ENCODE measurements at regions not wholly inside any gene's neighbourhood (a gene's known extent, or its start where the extent isn't known, plus 50 kb on each side); places are given as distances from the start of the nearest gene placed in this dataset.
A peak's percentile ranks its signal among the peaks of the same experiment; 100 is the strongest.
"Not testable (repeated sequence)": the region's sequence is repeated elsewhere in the genome, so short reads cannot be mapped to it uniquely, and the experiment has no call there.

DNA sequence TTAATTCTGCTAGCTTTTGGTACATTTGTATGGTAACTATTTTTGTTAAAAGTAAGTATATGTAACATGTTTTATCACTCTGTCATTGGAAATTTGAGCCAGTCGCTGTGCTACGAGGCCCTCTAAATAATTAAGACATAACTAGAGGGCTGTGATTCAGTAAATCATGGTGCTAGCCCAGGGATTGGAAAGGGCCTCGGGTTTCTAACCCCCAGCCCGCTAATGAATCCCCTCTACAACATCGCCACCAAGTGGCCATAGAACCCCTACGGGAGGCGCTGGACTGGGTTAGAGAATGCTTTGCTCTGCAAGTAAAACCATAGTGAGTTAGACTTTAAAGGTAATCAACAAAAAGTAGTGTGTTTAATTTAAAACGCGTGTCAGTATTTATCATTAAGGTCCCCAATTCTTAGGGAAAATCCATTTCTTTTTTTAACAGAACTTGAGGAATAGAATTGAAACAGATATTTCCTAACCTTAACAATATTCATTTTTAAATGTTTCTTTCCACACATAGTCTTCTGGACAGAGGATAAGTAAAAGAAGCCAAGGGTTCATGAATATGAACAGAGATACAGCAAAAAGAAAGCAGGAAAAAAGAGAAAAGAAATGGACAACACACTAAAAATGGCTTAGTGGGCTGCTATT is 744.7 kb downstream of the EPHA3 start:
- intact Hi-C loops (cut with DNase I), result no loop called here
- ATAC-seq (ENCODE audit: poor library complexity) (no peak), DNase-seq (no peak)

DNA sequence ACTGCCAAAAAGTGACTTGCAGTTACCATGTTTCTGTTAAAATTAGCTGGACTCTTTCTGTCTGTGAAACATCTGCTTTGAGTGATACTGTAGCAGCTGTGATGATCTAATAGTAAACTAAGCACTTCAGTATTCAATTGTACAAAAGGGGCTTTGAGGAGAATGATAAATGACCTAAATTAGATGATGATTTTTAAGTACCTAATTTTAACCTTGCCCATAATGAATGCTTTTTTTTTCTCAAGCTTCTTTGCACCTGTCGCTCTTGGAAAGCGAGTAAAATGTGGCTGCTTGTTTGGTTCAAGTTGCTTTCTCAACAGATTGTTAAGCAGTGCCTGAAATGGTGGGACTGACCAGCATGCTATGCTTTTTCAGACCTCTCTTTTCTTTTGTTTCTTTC is 752.3 kb downstream of the EPHA3 start:
- ATAC-seq (ENCODE audit: poor library complexity), result no peak
- DNase-seq, result no peak
- intact Hi-C loops (cut with DNase I), result no loop called here

DNA sequence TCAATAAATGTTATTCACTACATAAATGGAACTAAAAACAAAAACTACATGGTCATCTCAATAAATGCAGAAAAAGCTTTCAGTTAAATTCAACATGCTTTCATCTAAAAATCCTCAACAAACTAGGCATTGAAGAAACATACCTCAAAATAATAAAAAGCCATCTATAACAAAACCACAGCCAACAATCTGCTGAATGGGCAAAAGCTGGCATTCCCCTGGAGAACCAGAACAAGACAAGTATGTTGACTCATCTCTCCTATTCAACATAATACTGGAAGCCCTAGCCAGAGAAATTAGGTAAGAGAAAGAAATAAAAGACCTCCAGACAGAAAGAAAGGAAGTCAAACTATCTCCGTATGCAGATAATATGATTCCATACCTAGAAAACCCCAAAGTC is 759.9 kb downstream of the EPHA3 start:
- DNase-seq (no peak), ATAC-seq (ENCODE audit: poor library complexity) (no peak)
- intact Hi-C loops (cut with DNase I), result no loop called here

DNA sequence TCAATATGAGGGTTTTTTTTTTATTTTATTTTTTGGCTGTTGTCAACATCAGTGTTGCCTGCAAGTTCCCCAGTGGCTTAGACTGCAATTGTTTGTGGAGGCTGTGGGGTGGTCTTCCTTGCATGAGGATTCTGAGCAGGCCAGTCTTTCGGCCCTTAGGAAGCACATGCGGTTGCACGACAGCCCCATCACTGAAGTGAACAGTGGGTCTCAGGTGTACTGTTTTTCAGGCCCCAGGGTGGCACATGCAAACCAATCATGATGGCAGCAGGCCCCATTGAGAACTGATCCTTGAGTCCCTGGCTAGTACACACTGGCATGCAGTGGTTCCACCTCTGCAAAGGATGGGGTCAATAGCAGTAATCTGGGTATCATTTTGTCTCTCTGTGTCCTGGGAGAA is 768.7 kb downstream of the EPHA3 start:
- intact Hi-C loops (cut with DNase I), result no loop called here
- DNase-seq, result no peak
- no peak for ATAC-seq (ENCODE audit: poor library complexity)

- intact Hi-C loops (cut with DNase I), result no loop called here
- DNase-seq, result no peak
- no peak for ATAC-seq (ENCODE audit: poor library complexity)
Observed at GRCh38 chr3:89877230-89877629, 769.8 kb downstream of the EPHA3 start.

- intact Hi-C loops (cut with DNase I), result no loop called here
- ATAC-seq (ENCODE audit: poor library complexity), result no peak
- DNase-seq, result no peak
Observed at GRCh38 chr3:89889386-89889785, 782.0 kb downstream of the EPHA3 start.

- no peak for ATAC-seq (ENCODE audit: poor library complexity)
- intact Hi-C loops (cut with DNase I), result no loop called here
- no peak for DNase-seq
Observed at GRCh38 chr3:89908711-89909213, 801.3 kb downstream of the EPHA3 start.

GRCh38 chr3:89912031-89912430 is 804.6 kb downstream of the EPHA3 start:
- intact Hi-C loops (cut with DNase I), result no loop called here
- ATAC-seq (ENCODE audit: poor library complexity), result no peak

DNA sequence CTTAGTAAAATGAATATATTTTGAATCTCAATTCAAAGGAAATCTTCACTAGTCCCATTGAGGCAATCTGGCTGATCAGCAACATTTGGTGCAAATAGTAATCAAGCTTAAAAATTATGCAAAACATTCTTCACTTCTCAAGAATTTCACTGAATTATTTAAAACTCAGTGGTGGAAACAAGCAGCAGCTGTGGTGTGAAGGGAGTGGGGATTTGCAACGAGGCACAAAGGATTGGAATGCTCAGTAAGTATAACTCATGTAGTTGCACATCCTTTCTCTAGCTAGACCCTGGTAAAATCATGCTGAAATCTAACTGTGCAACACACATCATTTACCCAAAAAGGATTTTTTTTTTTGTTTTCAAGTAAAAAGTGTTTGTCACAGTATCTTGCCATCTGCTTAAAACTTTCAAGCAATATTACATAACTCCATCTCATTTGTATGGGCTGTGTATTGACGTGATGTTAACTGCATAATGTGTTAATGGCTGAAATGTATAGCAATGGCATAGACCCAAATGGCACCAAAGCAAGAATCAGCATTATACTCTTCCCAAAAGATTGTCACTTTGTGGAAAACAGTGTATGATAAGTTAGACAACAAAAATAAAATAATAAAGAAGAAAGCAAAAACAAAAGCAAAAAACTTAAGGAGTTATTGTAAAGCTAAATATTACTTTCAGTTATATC is 816.6 kb downstream of the EPHA3 start:
- intact Hi-C loops (cut with DNase I), result no loop called here
- no peak for DNase-seq
- no peak for ATAC-seq (ENCODE audit: poor library complexity)

More at GRCh38 chr3:89912031-89912430, 804.6 kb downstream of the EPHA3 start:
- no peak for DNase-seq

DNA sequence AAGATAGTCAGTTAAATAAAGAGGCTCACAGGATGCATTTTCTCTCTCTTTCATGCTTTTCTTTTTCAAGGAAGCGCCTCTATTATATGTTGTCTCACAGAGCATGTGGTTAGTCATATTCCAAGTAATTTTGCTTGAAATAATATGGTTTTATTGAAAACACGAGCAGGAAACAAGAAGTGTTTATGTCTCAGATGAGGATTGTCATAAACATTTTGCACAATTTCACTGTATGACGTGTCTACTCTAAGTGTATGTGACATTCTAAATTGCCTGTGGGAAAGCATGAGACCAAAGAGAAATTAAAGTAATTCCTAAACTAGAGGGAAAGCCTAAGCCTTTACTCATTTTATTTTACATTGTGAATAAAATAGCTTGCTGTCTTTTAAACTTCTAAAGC is 818.6 kb downstream of the EPHA3 start:
- ATAC-seq (ENCODE audit: poor library complexity) (no peak), DNase-seq (no peak)
- intact Hi-C loops (cut with DNase I), result no loop called here

- DNase-seq (no peak), ATAC-seq (ENCODE audit: poor library complexity) (no peak)
- intact Hi-C loops (cut with DNase I), result no loop called here
Observed at GRCh38 chr3:89932882-89933281, 825.5 kb downstream of the EPHA3 start.

DNA sequence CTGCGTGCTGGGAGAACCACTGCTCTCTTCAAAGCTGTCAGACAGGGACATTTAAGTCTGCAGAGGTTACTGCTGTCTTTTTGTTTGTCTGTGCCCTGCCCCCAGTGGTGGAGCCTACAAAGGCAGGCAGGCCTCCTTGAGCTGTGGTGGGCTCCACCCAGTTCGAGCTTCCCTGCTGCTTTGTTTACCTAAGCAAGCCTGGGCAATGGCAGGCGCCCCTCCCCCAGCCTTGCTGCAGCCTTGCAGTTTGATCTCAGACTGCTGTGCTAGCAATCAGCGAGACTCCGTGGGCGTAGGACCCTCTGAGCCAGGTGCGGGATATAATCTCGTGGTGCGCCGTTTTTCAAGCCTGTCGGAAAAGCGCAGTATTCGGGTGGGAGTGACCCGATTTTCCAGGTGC is 837.0 kb downstream of the EPHA3 start:
- DNase-seq; ATAC-seq (ENCODE audit: poor library complexity); intact Hi-C loops (cut with DNase I): not testable (repeated sequence)

DNA sequence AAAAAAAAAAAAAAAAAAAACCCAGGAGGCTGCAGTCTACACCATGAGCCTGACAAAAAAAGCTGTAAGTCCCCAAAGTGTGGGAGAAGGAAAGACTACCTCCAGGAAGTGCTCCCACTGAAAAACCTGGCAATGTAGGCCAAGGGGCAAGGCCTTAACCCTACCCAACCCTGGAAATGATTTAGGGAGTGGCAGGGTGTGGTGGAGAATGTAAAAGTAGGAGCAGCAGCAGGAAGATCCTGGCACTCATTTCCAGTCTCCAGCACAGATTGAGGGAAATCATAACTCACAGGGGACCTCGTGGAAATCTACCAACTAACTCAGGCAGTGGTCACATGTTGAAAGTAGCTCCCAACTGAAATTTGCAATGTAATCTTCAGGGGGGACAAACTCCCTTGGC is 839.5 kb downstream of the EPHA3 start:
- intact Hi-C loops (cut with DNase I), result no loop called here
- no peak for ATAC-seq (ENCODE audit: poor library complexity)
- no peak for DNase-seq

DNA sequence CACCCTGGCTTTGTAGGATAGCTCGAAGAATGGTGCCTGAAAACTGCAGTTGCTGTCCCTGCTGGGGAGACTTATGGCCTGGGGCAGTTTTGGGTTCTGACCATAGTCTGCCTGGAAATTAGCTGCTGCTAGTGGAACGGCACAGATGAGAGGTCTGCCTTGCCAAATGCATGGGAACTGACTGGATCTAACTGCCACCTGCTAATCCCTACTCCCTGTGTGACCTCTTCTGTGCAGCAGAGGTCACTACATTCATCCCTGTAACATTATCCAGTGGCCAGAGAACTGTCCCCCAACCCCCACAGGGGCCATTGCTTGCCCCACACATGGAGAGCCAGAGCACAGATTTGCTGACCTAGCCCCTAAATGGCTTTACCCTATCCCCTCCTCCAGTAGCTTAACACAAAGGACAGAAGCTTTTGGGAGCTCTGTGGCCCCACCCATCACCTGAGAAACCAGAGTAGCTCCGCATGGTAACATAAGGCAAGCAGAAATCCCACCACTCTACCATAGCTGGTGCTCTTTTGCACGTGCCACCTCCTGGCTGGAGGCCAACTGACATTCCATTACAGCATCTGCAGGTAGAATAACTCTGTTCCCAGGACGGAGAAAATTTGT is 840.0 kb downstream of the EPHA3 start:
- intact Hi-C loops (cut with DNase I), result no loop called here
- DNase-seq, result no peak
- no peak for ATAC-seq (ENCODE audit: poor library complexity)

GRCh38 chr3:89948008-89948407 is 840.6 kb downstream of the EPHA3 start:
- ATAC-seq (ENCODE audit: poor library complexity) (peak; percentile 52), DNase-seq (no peak)
- intact Hi-C loops (cut with DNase I), result no loop called here

DNA sequence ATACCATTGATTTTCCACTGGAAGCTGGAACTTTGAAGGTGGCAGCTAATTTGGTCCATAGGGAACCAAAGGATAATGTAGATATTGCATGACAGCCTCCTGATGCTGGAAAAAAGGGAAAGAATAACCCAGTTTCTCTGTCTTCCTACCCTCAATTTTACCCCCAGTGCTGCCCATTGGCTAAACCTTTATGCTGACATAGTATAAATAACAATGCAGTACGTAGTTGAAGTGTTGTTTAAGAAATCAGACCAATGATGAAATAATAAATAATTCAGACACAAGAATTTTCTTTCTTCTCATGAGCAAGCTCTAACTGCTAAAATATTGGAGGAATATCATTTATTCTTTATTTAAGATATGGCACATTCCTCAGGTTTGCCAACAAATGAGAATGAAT is 843.4 kb downstream of the EPHA3 start:
- no peak for ATAC-seq (ENCODE audit: poor library complexity)
- DNase-seq, result no peak
- intact Hi-C loops (cut with DNase I), result no loop called here

DNA sequence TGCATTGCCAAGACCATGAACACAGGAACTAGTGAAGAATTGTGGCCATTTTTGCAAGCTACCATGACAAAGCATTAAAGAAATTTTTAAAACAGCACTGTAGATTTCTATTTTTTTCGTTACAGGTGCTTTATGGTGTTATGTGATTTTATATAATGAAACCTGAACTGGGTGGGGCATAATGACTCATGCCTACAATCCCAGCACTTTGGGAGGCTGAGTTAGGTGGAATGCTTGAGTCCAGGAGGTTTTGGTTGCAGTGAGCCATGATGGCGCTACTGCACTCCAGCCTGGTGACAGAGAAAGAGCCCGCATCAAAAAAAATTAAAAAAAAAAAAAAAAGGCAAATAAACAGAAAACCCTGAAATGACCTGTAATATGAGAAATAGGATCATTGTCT is 846.7 kb downstream of the EPHA3 start:
- intact Hi-C loops (cut with DNase I), result no loop called here
- no peak for ATAC-seq (ENCODE audit: poor library complexity)
- no peak for DNase-seq

DNA sequence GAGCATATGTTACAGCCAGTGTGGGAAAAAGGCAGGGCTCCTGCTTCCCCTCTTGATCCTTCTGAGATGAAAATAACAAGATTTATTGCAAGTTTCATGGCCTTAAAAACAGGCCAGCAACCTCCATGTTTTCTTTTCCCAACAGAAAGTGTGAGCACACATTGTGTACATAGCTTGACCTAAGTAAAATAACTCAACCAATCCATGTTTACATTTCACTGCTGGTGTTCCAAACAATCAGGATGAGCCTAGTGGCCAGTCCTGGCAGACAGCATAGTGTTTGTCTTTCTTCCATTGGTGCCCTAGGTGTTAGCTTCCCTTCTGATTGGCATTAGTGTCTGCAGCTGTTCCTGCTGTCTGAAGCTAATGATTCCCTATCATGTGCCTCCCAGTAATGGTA is 847.7 kb downstream of the EPHA3 start:
- DNase-seq, result no peak
- no peak for ATAC-seq (ENCODE audit: poor library complexity)
- intact Hi-C loops (cut with DNase I), result no loop called here

DNA sequence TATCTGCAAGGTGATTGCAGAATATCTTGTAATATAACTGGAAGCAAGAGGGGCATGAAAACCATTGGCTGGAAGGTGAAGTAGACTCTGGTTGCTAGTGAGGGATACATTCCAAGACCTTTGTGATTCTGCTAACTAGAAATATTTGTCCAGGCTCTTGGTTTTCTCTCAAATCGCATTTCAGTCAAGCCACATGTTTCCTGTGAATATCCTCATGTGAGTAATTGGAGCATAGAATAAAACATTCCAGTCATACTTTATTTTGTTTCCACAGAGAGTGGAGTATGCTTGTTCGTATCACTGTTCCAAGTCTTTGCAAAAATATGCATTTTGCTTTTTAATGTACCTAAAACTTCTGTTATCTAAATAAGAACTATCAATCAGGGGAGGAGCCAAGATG is 850.0 kb downstream of the EPHA3 start:
- no peak for DNase-seq
- intact Hi-C loops (cut with DNase I), result no loop called here
- no peak for ATAC-seq (ENCODE audit: poor library complexity)

DNA sequence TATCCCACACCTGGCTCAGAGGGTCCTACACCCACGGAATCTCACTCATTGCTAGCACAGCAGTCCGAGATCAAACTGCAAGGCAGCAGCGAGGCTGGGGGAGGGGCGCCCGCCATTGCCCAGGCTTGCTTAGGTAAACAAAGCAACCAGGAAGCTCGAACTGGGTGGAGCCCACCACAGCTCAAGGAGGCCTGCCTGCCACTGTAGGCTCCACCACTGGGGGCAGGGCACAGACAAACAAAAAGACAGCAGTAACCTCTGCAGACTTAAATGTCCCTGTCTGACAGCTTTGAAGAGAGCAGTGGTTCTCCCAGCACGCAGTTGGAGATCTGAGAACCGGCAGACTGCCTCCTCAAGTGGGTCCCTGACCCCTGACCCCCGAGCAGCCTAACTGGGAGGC is 850.7 kb downstream of the EPHA3 start:
- DNase-seq; intact Hi-C loops (cut with DNase I); ATAC-seq (ENCODE audit: poor library complexity): not testable (repeated sequence)

Measured in Right ventricle myocardium superior (tissue), 1 donor.